Suppressor macrophage treated with lipopolysaccharide for 4 hours (primary cell): ENCODE measurements at regions not wholly inside any gene's neighbourhood (a gene's known extent, or its start where the extent isn't known, plus 50 kb on each side); places are given as distances from the start of the nearest gene placed in this dataset.
A peak's percentile ranks its signal among the peaks of the same experiment; 100 is the strongest.
"Not testable (repeated sequence)": the region's sequence is repeated elsewhere in the genome, so short reads cannot be mapped to it uniquely, and the experiment has no call there.

Source experiments
- DNase-seq: peaks from one replicate; pipeline ENCODE4 v3.0.0-alpha.2; 2020

GRCh38 chr1:2953688-2954285 is 67.5 kb upstream of the ACTRT2 start:
- DNase-seq, result peak; percentile 2

DNA sequence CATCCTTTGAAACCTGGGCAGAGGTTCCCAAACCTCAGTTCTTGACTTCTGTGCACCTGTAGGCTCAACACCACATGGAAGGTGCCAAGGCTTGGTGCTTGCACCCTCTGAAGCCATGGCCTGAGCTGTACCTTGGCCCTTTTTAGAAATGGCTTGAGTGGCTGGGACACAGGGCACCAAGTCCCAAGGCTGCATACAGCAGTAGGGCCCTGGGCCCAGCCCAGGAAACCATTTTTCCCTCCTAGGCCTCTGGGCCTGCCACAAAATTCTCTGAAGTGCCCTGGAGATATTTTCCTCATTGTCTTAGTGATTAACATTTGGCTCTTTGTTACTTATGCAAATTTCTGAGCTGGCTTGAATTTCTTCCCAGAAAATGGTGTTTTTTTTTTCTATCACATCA is 65.6 kb upstream of the ACTRT2 start:
- no peak for DNase-seq

GRCh38 chr1:2956576-2956975 is 64.7 kb upstream of the ACTRT2 start:
- DNase-seq, result peak; percentile 56

- no peak for DNase-seq
Observed at GRCh38 chr1:2957329-2957728, 63.9 kb upstream of the ACTRT2 start.

- not testable (repeated sequence) for DNase-seq
Observed at GRCh38 chr1:2959881-2960280, 61.4 kb upstream of the ACTRT2 start.

GRCh38 chr1:2961081-2961480 is 60.2 kb upstream of the ACTRT2 start:
- DNase-seq, result no peak

DNA sequence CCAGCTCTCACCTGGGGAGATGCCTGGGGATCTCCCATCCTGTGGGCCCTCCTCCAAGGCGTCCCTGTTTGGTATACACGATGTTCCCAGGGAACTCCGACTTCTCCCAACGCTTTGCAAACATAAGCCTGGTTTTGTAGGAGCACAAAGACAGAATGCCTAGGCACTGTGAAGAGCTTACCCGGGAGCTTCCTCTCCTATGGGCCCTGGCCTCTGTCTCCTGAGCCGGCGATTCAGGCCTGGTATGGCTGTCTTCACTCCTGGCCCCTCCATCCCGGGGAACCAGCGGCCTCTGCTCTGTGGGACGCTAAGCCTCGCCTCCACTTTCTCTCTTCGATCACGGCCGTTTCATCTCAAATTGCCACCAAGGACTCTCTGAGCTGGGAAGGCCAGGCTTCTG is 59.6 kb upstream of the ACTRT2 start:
- no peak for DNase-seq

GRCh38 chr1:2962061-2962460 is 59.2 kb upstream of the ACTRT2 start:
- DNase-seq, result no peak

GRCh38 chr1:2962541-2962940 is 58.7 kb upstream of the ACTRT2 start:
- DNase-seq, result no peak

GRCh38 chr1:2962946-2963345 is 58.3 kb upstream of the ACTRT2 start:
- no peak for DNase-seq

GRCh38 chr1:2965676-2966075 is 55.6 kb upstream of the ACTRT2 start:
- DNase-seq, result no peak

DNA sequence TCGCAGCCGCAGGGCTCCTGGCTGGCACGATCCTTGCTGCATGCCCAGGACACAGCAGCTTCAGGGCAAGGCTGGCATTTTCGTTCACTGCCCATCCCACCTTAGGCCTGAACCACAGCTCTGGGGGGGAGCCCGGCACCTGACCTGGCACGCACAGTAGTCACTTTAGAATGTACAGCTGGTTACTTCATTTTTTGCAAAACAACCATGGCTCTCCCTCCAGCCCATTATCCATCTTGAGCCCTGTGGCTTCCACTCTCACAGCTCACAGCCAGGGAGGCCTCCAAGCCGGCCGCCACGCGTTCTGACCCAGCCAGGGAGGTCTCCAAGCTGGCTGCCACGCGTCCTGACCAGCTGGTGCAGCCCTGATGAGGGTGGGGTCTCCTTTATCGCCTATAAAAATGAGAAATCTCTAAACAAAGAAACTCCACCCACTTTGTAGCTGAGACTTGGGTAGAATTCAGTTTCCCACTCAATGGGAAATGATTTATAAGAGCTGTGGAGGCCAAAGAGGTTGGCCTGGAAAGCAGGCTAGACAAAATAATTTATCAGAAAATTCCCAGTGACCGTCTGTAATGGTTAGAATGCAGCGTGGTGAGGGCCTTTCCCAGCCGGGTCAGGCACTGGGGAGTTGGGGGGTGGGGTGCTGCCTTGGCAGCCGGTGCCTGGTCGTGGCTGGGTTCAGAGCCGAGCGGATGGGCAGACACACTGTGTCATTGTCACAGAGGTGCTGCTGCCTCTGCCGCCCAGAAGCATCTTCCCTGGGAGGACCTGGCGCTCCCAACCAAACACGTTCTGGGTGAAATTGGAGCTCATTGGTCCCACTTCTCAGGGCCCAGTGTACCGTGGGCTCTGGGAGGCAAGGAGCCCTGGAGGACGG is 54.6 kb upstream of the ACTRT2 start:
- DNase-seq, result no peak

DNA sequence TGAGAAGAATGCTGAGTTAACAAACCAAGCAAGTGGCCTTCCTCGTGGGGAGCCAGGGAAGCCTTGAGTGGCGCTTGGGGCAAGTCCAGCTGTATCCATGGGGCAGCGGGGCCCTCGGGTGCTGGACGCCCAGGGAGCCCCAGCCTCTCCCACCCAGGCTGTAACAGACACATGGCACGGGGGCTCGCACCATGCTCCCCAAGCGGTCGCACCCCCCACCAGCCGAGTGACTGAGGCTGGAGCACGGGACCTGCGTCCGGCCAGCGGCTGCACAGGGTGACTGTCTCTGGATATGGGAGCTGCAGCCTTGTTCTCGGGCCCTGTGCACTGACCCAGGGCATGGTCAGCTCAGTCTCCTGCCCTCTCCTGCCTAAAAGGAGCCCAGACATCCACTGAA is 53.9 kb upstream of the ACTRT2 start:
- DNase-seq, result no peak

GRCh38 chr1:2967881-2968280 is 53.4 kb upstream of the ACTRT2 start:
- no peak for DNase-seq

GRCh38 chr1:2968471-2968881 is 52.8 kb upstream of the ACTRT2 start:
- no peak for DNase-seq

DNA sequence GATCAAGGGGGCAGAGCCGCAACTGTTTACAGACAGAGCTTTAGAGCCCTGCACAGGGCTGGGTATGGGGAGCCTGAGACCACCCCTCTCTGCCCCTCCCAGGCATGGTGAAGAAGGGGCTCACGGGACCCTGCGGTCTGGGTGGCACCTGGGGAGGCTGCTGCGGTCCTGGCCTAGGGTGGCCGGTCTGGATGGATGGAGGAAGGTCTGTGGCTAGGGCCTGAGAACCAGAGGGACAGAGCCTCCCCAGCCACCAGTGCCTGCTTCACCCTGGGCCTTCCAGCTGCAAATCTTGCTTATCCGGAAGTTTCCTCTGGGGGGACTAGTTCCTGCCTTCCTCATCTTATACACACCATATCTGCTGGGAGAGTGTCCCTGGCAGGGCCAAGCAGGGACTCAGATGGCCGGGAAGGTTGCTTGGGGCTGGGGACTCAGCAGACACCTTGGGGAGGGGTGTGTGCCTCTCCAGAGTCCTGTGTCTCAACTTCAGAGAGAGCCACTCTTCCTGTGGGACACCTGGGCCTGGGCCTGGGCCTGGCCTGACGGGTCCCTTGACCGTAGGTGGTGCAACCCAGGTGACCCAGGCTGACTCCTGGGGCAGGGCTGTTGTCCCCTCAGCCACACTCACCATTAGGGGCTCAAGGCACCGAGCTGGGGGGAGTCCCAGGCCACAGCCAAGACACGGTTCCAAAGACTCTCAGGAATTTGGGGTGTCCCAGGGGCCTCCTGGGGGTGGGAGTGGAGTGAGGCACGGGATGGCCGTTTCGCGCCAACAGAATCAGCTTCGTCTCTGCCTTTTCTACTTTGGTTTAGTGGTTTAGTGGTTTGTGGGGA is 52.0 kb upstream of the ACTRT2 start:
- no peak for DNase-seq

- DNase-seq, result no peak
Observed at GRCh38 chr1:2969845-2970291, 51.4 kb upstream of the ACTRT2 start.

GRCh38 chr1:2970311-2971071 is 50.8 kb upstream of the ACTRT2 start:
- no peak for DNase-seq

DNA sequence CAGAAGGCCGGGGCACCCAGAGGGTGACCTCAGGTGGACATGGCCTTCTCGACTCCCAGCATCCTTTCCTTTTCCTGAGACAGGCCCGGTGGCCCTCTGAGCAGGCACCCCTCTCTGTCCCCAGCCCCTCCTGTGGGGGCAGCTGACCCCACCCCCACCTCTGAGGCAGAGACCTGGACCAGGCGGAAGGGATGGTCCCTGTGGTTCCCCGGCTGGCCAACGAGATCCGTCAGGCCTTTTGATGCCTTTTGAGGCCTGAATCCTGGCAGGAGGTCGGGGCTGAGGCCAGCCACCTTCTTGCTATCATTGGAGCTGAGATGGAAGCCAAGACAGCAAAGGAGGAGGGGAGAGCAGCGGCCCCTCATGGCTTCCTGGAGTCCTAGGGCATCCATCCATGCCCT is 50.2 kb upstream of the ACTRT2 start:
- DNase-seq, result no peak
